GM12892 (cell line): ENCODE measurements at regions not wholly inside any gene's neighbourhood (a gene's known extent, or its start where the extent isn't known, plus 50 kb on each side); places are given as distances from the start of the nearest gene placed in this dataset.

Experiments
- POLR2A ChIP-seq: IDR thresholded peaks from 2 replicates; pipeline ENCODE4 v1.6.1; 2011; ENCODE audit warnings: low read depth, low read length, control low read depth
- POLR2AphosphoS5 ChIP-seq: IDR thresholded peaks from 2 replicates; pipeline ENCODE4 v1.6.1; 2011; ENCODE audit warnings: low read depth, low read length, control low read depth
- TAF1 ChIP-seq: IDR thresholded peaks from 2 replicates; pipeline ENCODE4 v1.6.1; 2011; ENCODE audit warnings: low read depth, mild to moderate bottlenecking, control low read depth, low read length, borderline replicate concordance

DNA sequence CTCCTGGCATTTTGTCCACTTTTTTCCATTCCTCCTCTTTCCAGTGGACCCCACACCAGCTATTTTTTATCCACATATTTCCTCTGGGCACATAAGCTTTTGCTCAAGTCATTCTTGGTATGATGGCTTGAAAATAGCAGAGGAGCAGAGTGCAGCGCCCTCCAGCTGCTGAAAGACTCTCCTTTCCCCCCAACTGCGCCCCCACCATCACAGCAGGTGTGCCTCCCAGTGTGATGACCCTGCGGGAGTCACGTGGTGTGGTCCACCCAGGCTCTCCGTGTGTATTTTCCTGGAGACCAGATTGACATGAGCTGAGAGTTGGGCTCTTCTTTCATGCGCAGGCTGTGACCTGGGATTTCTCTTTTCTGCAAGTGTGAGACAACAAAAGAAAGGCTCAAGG lies 1241.6 kb downstream of the TBC1D22A start:
- TF ChIP-seq POLR2A (no peak), POLR2AphosphoS5 (no peak), TAF1 (no peak)
